H9 (cell line): ENCODE measurements at regions not wholly inside any gene's neighbourhood (a gene's known extent, or its start where the extent isn't known, plus 50 kb on each side); places are given as distances from the start of the nearest gene placed in this dataset.

Source experiments
- DNase-seq: peaks from one replicate; pipeline ENCODE4 v3.0.0-alpha.2; 2017
- H2AFZ ChIP-seq: one replicate; pipeline ENCODE4 v1.6.1; 2013; ENCODE audit warnings: mild to moderate bottlenecking, low read length, control low read depth, moderate library complexity
- H2AK5ac ChIP-seq: 2 replicates; pipeline ENCODE4 v1.6.1; 2013; ENCODE audit warnings: low read length, control low read depth, mixed read lengths; ENCODE audit not compliant: insufficient read length
- H2BK120ac ChIP-seq: one replicate; pipeline ENCODE4 v1.6.1; 2013; ENCODE audit warnings: low read depth, mild to moderate bottlenecking, low read length, control low read depth, inconsistent platforms; ENCODE audit not compliant: poor library complexity, severe bottlenecking
- H2BK12ac ChIP-seq: 2 replicates; pipeline ENCODE4 v1.6.1; 2013; ENCODE audit warnings: low read length, control low read depth, mixed read lengths, low read depth; ENCODE audit not compliant: insufficient read length
- H2BK15ac ChIP-seq: 2 replicates; pipeline ENCODE4 v1.6.1; 2013; ENCODE audit warnings: low read depth, low read length, control low read depth
- H2BK20ac ChIP-seq: one replicate; pipeline ENCODE4 v1.6.1; 2013; ENCODE audit warnings: low read depth, mild to moderate bottlenecking, low read length, control low read depth, inconsistent platforms; ENCODE audit not compliant: poor library complexity, severe bottlenecking
- H2BK5ac ChIP-seq: 2 replicates; pipeline ENCODE4 v1.6.1; 2013; ENCODE audit warnings: low read length, control low read depth, mixed read lengths; ENCODE audit not compliant: insufficient read length
- H3K14ac ChIP-seq: 2 replicates; pipeline ENCODE4 v1.6.1; 2013; ENCODE audit warnings: low read length, control low read depth; ENCODE audit not compliant: insufficient read depth
- H3K18ac ChIP-seq: 2 replicates; pipeline ENCODE4 v1.6.1; 2013; ENCODE audit warnings: low read depth, mild to moderate bottlenecking, mixed read lengths, low read length, control low read depth; ENCODE audit not compliant: insufficient read length
- H3K23ac ChIP-seq: 2 replicates; pipeline ENCODE4 v1.6.1; 2013; ENCODE audit warnings: low read length, control low read depth, mixed read lengths, low read depth; ENCODE audit not compliant: insufficient read length
- H3K23me2 ChIP-seq: 2 replicates; pipeline ENCODE4 v1.6.1; 2013; ENCODE audit warnings: low read depth, mild to moderate bottlenecking, mixed read lengths, low read length, control low read depth; ENCODE audit not compliant: insufficient read length, poor library complexity, severe bottlenecking
- H3K27ac ChIP-seq: 2 replicates; pipeline ENCODE4 v1.5.1; 2013; ENCODE audit warnings: low read length, control low read depth, mixed read lengths, low read depth; ENCODE audit not compliant: insufficient read length
- H3K27me3 ChIP-seq: 2 replicates; pipeline ENCODE4 v1.6.1; 2013; ENCODE audit warnings: low read length, control low read depth, inconsistent platforms; ENCODE audit not compliant: insufficient read depth
- H3K4ac ChIP-seq: 2 replicates; pipeline ENCODE4 v1.6.1; 2013; ENCODE audit warnings: low read depth, mild to moderate bottlenecking, control low read depth, inconsistent platforms, low read length, moderate library complexity
- H3K4me1 ChIP-seq: 2 replicates; pipeline ENCODE4 v1.6.1; 2013; ENCODE audit warnings: low read length, control low read depth, inconsistent platforms; ENCODE audit not compliant: insufficient read depth
- H3K4me2 ChIP-seq: 2 replicates; pipeline ENCODE4 v1.6.1; 2013; ENCODE audit warnings: low read length, control low read depth, mixed read lengths; ENCODE audit not compliant: insufficient read length, insufficient read depth
- H3K56ac ChIP-seq: 2 replicates; pipeline ENCODE4 v1.6.1; 2013; ENCODE audit warnings: low read depth, mild to moderate bottlenecking, mixed read lengths, low read length, control low read depth; ENCODE audit not compliant: insufficient read length
- H3K79me1 ChIP-seq: 2 replicates; pipeline ENCODE4 v1.6.1; 2013; ENCODE audit warnings: low read depth, mild to moderate bottlenecking, moderate library complexity, low read length, control low read depth, inconsistent platforms; ENCODE audit not compliant: insufficient read depth, poor library complexity, severe bottlenecking
- H3K79me2 ChIP-seq: 2 replicates; pipeline ENCODE4 v1.6.1; 2013; ENCODE audit warnings: low read length, control low read depth, inconsistent platforms; ENCODE audit not compliant: insufficient read depth
- H3K9ac ChIP-seq: 2 replicates; pipeline ENCODE4 v1.6.1; 2013; ENCODE audit warnings: low read length, control low read depth, mixed read lengths; ENCODE audit not compliant: insufficient read length; ENCODE audit errors: extremely low read depth
- H3K9me3 ChIP-seq: one replicate; pipeline ENCODE4 v1.6.1; 2013; ENCODE audit warnings: low read depth, low read length, inconsistent platforms; ENCODE audit not compliant: control insufficient read depth
- H3T11ph ChIP-seq: one replicate; pipeline ENCODE4 v1.6.1; 2013; ENCODE audit warnings: mild to moderate bottlenecking, low read length, control low read depth, inconsistent platforms
- H4K20me1 ChIP-seq: one replicate; pipeline ENCODE4 v1.6.1; 2013; ENCODE audit not compliant: control insufficient read depth, insufficient read length, insufficient read depth
- H4K5ac ChIP-seq: 2 replicates; pipeline ENCODE4 v1.6.1; 2013; ENCODE audit warnings: low read depth, mild to moderate bottlenecking, mixed read lengths, low read length, control low read depth; ENCODE audit not compliant: insufficient read length
- H4K8ac ChIP-seq: replicated peaks from 2 replicates; pipeline ENCODE4 v1.6.1; 2013; ENCODE audit warnings: low read length, control low read depth, mixed read lengths, low read depth; ENCODE audit not compliant: insufficient read length
- H4K91ac ChIP-seq: 2 replicates; pipeline ENCODE4 v1.6.1; 2013; ENCODE audit warnings: low read depth, mild to moderate bottlenecking, moderate library complexity, mixed read lengths, low read length, control low read depth; ENCODE audit not compliant: insufficient read length
- H3K27ac Mint-ChIP-seq, 3 experiments: 2 replicates in 2 of 3; 3 replicates in 1 of 3; pipeline ENCODE4 v1.8.0; 2020 to 2021; ENCODE audit warnings: mixed read lengths in 3 of 3, mild to moderate bottlenecking in 1 of 3, moderate library complexity in 1 of 3
- H3K27me3 Mint-ChIP-seq: 2 replicates; pipeline ENCODE4 v1.8.0; 2021; ENCODE audit warnings: low read depth, mild to moderate bottlenecking, moderate library complexity, mixed read lengths
- H3K36me3 Mint-ChIP-seq, 3 experiments: 2 replicates in 2 of 3; 3 replicates in 1 of 3; pipeline ENCODE4 v1.8.0; 2020 to 2021; ENCODE audit warnings: low read depth in 3 of 3, mixed read lengths in 3 of 3; ENCODE audit not compliant: insufficient read depth in 1 of 3
- H3K4me1 Mint-ChIP-seq, 2 experiments: 2 replicates each; pipeline ENCODE4 v1.8.0; 2020; ENCODE audit warnings: mixed read lengths in 2 of 2
- H3K4me3 Mint-ChIP-seq, 2 experiments: 2 replicates in 1 of 2; 3 replicates in 1 of 2; pipeline ENCODE4 v1.8.0; 2020 to 2021; ENCODE audit warnings: mild to moderate bottlenecking in 2 of 2, mixed read lengths in 2 of 2, moderate library complexity in 1 of 2
- H3K9me3 Mint-ChIP-seq, 2 experiments: 2 replicates in 1 of 2; 3 replicates in 1 of 2; pipeline ENCODE4 v1.8.0; 2020; ENCODE audit warnings: mild to moderate bottlenecking in 2 of 2, mixed read lengths in 2 of 2, moderate library complexity in 1 of 2
- WGBS: extraction: QIAGEN DNeasy Blood & Tissue Kit; methylation state at CpG from one replicate; pipeline ENCODE4 v1.1.7; 2013; ENCODE audit warnings: missing lambda C conversion rate, low lambda C conversion rate, mixed read lengths; ENCODE audit not compliant: insufficient read length; ENCODE audit errors: extremely low coverage; 5-methylcytosine and 5-hydroxymethylcytosine counted together
- TF ChIP-seq, protein P1 (sequence below): fragments of 200-600 bp; sonication (generic); conservative IDR thresholded peaks from 3 replicates; pipeline ENCODE4 v1.8.0; 2021; ENCODE audit warnings: antibody characterized with exemption, mild to moderate bottlenecking

DNA sequence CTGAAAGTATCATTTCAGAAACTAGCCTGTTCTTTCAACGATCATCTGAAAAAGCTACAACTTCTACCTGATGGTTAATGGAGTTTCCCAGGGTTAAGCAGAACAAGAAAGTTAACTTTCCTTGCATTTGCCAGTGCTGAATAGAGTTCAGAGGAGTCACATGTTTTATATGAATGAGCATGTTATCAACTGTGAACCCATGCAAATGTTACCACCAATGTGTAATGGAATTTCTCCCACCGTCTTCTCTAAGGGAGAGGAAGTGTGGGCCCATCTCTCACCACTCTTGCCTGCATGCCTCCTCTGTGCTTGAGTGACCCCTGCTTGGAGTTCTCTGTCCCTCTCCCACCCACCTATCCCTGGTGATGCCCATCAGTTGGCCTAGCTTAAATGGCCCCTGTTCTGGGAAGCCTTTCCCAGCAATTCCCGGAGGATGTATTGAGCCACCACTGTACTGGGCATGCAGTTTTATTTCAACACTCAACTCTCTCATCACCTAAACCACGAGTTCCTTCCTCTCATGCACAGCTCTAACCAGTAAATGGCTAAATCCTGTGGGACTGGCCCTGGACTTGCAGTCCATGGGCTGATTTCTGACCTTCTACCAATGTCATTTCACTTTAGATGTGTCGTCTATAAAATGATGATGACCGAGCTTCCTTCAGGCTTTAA is 159.8 kb downstream of the RPAP3 start:
- TF ChIP-seq, protein P1, sequence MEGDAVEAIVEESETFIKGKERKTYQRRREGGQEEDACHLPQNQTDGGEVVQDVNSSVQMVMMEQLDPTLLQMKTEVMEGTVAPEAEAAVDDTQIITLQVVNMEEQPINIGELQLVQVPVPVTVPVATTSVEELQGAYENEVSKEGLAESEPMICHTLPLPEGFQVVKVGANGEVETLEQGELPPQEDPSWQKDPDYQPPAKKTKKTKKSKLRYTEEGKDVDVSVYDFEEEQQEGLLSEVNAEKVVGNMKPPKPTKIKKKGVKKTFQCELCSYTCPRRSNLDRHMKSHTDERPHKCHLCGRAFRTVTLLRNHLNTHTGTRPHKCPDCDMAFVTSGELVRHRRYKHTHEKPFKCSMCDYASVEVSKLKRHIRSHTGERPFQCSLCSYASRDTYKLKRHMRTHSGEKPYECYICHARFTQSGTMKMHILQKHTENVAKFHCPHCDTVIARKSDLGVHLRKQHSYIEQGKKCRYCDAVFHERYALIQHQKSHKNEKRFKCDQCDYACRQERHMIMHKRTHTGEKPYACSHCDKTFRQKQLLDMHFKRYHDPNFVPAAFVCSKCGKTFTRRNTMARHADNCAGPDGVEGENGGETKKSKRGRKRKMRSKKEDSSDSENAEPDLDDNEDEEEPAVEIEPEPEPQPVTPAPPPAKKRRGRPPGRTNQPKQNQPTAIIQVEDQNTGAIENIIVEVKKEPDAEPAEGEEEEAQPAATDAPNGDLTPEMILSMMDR, result no peak
- no peak overlapping the region for H3K27ac ChIP-seq
- H3K56ac ChIP-seq, result no peak overlapping the region
- no peak overlapping the region for H3K4me3 Mint-ChIP-seq
- H3K23me2 ChIP-seq, result no peaks in the 10 kb centered on the region
- no peaks in the 10 kb centered on the region for H4K20me1 ChIP-seq
- H3K79me2 ChIP-seq, result no peaks in the 10 kb centered on the region
- H3K4ac ChIP-seq, result no peak overlapping the region
- H2BK20ac ChIP-seq, result no peak overlapping the region
- no peak overlapping the region for H4K91ac ChIP-seq
- no peaks in the 10 kb centered on the region for H3K27me3 ChIP-seq
- no peak overlapping the region for H2BK120ac ChIP-seq
- no peak overlapping the region for H2BK12ac ChIP-seq
- no peak overlapping the region for H2BK15ac ChIP-seq
- no peak overlapping the region for H3K23ac ChIP-seq
- no peaks in the 10 kb centered on the region; a peak in 1 of 5 replicates for H3K9me3 Mint-ChIP-seq
- H3K4me1 Mint-ChIP-seq, result peaks cover 3 to 5% of the 10 kb centered on the region in 2 experiments; a peak in 3 of 4 replicates
- no peak overlapping the region for H2AK5ac ChIP-seq
- peaks cover 2% of the 10 kb centered on the region; the same call in 1 of the 2 replicates for H3K4me1 ChIP-seq
- DNase-seq, result no peak
- no peaks in the 10 kb centered on the region for H3K9me3 ChIP-seq
- H3K18ac ChIP-seq, result no peak overlapping the region
- H3K4me2 ChIP-seq, result no peak overlapping the region
- no peak overlapping the region for H4K8ac ChIP-seq
- H3K9ac ChIP-seq, result no peak overlapping the region
- H3K27ac Mint-ChIP-seq, result no peak overlapping the region; a peak in 2 of 7 replicates
- no CpG with 5 or more reads among the region's 6 CpGs for WGBS
- H3T11ph ChIP-seq, result no peak overlapping the region
- H3K27me3 Mint-ChIP-seq, result no peaks in the 10 kb centered on the region
- H3K79me1 ChIP-seq, result no peaks in the 10 kb centered on the region
- no peak overlapping the region for H4K5ac ChIP-seq
- H3K36me3 Mint-ChIP-seq, result no peaks in the 10 kb centered on the region; a peak in 1 of 7 replicates
- no peak overlapping the region for H2BK5ac ChIP-seq
- H3K14ac ChIP-seq, result no peak overlapping the region
- no peak overlapping the region for H2AFZ ChIP-seq
